Osteoblast (primary cell): ENCODE measurements at regions not wholly inside any gene's neighbourhood (a gene's known extent, or its start where the extent isn't known, plus 50 kb on each side); places are given as distances from the start of the nearest gene placed in this dataset.

Source experiments
- DNase-seq: peaks from one replicate; pipeline ENCODE4 v3.0.0; 2011; ENCODE audit warnings: low spot score, mixed read lengths; ENCODE audit not compliant: insufficient read length; ENCODE audit errors: missing footprints
- H2AFZ ChIP-seq: 2 replicates; pipeline ENCODE4 v1.6.0; 2011; ENCODE audit warnings: mild to moderate bottlenecking, low read length
- H3K27ac ChIP-seq: 2 replicates; pipeline ENCODE4 v1.5.1; 2011; ENCODE audit warnings: mild to moderate bottlenecking, low read depth, low read length, moderate library complexity
- H3K27me3 ChIP-seq: 2 replicates; pipeline ENCODE4 v1.6.0; 2012; ENCODE audit warnings: mild to moderate bottlenecking, control low read depth, inconsistent platforms, low read length, moderate library complexity; ENCODE audit not compliant: insufficient read depth
- H3K36me3 ChIP-seq: 2 replicates; pipeline ENCODE4 v1.5.1; 2011; ENCODE audit warnings: mild to moderate bottlenecking, low read length, control low read depth, moderate library complexity; ENCODE audit not compliant: insufficient read depth
- H3K4me1 ChIP-seq: 2 replicates; pipeline ENCODE4 v1.5.1; 2011; ENCODE audit warnings: mild to moderate bottlenecking, low read length, control low read depth, moderate library complexity; ENCODE audit not compliant: insufficient read depth
- H3K4me2 ChIP-seq: 2 replicates; pipeline ENCODE4 v1.6.0; 2011; ENCODE audit warnings: mild to moderate bottlenecking, low read length; ENCODE audit not compliant: insufficient read depth
- H3K4me3 ChIP-seq: fragments of 200-600 bp; sonication (generic); 3 replicates; pipeline ENCODE4 v1.5.1; 2012; ENCODE audit warnings: mild to moderate bottlenecking, low read length, inconsistent platforms; ENCODE audit not compliant: insufficient read depth
- H3K79me2 ChIP-seq: 2 replicates; pipeline ENCODE4 v1.6.0; 2012; ENCODE audit warnings: mild to moderate bottlenecking, low read length, control low read depth, inconsistent platforms; ENCODE audit not compliant: insufficient read depth
- H3K9me3 ChIP-seq: 2 replicates; pipeline ENCODE4 v1.5.1; 2011; ENCODE audit warnings: low read depth, low read length, control low read depth
- H4K20me1 ChIP-seq: 2 replicates; pipeline ENCODE4 v1.6.0; 2012; ENCODE audit warnings: mild to moderate bottlenecking, low read length, control low read depth; ENCODE audit not compliant: insufficient read depth
- TF ChIP-seq, protein P1 (sequence below): IDR thresholded peaks from 2 replicates; pipeline ENCODE4 v1.5.1; 2011; ENCODE audit warnings: mild to moderate bottlenecking, low read depth, low read length, moderate library complexity; ENCODE audit errors: extremely low read depth

DNA sequence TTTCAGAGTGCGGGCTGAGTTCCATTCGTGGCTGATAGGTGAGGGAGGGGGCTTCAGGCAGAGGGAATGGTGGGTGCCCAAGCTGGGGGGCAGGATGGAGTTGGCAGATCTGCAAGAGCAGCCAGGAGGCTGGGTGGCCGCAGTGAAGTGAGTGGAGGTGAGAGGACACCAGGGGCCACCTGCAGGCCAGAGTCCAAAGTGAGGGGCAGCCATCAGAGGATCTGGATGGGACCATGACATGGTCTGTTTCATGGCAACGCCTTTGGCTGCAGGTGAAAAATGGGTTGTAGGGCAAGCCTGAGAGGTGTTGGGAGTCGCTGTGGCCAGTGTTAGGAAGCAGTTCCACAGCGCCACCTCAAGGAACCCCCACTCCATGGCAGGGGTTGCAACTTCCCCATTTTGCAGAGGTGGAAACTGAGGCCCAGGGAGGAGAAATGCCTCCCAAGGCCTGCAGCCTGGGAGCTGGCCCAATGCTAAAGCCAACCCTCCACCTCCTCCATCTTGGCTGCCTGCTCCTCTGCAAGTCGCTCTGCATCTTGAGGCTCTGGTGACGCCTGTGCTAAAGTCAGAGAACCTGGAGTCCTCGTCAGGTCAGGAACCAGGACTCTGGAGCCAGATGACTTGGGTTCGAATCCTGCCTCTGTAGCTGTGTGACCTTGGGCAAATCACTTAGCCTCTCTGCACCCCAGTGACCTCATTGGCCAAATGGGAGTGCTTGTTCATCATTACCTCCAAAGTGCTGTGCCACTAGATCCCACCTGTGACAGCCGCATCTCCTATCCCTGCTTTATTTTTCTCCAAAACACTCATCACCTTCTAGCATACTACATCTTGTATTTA is 153.8 kb downstream of the CEBPB start:
- Histone ChIP-seq H4K20me1 (no peaks in the 10 kb centered on the region), H2AFZ (no peak overlapping the region), H3K27ac (no peak overlapping the region), H3K9me3 (no peaks in the 10 kb centered on the region), H3K4me2 (no peak overlapping the region), H3K27me3 (no peaks in the 10 kb centered on the region), H3K4me3 (no peak overlapping the region), H3K4me1 (peaks cover 19% of the 10 kb centered on the region), H3K79me2 (no peaks in the 10 kb centered on the region), H3K36me3 (no peaks in the 10 kb centered on the region)
- TF ChIP-seq, protein P1, sequence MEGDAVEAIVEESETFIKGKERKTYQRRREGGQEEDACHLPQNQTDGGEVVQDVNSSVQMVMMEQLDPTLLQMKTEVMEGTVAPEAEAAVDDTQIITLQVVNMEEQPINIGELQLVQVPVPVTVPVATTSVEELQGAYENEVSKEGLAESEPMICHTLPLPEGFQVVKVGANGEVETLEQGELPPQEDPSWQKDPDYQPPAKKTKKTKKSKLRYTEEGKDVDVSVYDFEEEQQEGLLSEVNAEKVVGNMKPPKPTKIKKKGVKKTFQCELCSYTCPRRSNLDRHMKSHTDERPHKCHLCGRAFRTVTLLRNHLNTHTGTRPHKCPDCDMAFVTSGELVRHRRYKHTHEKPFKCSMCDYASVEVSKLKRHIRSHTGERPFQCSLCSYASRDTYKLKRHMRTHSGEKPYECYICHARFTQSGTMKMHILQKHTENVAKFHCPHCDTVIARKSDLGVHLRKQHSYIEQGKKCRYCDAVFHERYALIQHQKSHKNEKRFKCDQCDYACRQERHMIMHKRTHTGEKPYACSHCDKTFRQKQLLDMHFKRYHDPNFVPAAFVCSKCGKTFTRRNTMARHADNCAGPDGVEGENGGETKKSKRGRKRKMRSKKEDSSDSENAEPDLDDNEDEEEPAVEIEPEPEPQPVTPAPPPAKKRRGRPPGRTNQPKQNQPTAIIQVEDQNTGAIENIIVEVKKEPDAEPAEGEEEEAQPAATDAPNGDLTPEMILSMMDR: peak; percentile 31
- no peak for DNase-seq

DNA sequence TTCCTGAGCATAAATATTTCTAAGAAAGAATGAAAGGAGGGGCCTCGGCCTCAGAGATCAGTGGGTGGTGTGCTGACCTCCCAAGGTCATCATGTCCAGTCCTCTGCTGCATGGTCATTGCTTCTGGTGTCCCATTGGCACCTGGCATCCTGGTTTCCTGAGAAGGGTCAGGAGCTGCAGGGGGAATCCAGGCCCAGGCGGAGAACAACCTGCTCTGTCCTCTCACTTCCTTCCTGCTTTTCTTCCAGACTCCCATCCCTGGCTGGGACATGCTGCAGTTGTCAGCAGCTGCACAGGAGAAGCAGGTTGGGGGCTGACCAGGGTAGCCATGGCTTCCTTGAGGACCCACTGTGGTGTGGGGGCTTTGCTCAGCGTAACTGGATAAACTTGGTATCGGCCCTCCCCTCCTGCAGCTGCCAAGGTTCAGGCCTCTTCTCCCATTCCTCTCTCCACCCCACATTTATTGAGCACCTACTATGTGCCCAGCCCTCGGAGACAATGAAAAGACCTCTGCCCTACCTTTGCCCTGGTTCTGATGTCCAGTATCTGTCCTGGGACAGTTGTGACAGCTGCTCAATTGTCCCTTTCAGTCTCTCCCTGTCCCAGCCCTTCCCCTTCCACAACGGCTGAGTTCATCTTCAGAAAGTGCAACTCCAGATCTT is 155.2 kb downstream of the CEBPB start:
- no peaks in the 10 kb centered on the region for H3K36me3 ChIP-seq
- no peaks in the 10 kb centered on the region for H3K9me3 ChIP-seq
- H3K27me3 ChIP-seq: no peaks in the 10 kb centered on the region
- H3K4me2 ChIP-seq: peak overlapping the region; percentile 77
- H2AFZ ChIP-seq: peak overlapping the region; percentile 90
- no peak for DNase-seq
- H3K27ac ChIP-seq: peak overlapping the region; percentile 77
- H3K79me2 ChIP-seq: no peaks in the 10 kb centered on the region
- H3K4me3 ChIP-seq: no peak overlapping the region
- no peaks in the 10 kb centered on the region for H4K20me1 ChIP-seq
- H3K4me1 ChIP-seq: peaks cover 15% of the 10 kb centered on the region
- TF ChIP-seq, protein P1: no peak

DNA sequence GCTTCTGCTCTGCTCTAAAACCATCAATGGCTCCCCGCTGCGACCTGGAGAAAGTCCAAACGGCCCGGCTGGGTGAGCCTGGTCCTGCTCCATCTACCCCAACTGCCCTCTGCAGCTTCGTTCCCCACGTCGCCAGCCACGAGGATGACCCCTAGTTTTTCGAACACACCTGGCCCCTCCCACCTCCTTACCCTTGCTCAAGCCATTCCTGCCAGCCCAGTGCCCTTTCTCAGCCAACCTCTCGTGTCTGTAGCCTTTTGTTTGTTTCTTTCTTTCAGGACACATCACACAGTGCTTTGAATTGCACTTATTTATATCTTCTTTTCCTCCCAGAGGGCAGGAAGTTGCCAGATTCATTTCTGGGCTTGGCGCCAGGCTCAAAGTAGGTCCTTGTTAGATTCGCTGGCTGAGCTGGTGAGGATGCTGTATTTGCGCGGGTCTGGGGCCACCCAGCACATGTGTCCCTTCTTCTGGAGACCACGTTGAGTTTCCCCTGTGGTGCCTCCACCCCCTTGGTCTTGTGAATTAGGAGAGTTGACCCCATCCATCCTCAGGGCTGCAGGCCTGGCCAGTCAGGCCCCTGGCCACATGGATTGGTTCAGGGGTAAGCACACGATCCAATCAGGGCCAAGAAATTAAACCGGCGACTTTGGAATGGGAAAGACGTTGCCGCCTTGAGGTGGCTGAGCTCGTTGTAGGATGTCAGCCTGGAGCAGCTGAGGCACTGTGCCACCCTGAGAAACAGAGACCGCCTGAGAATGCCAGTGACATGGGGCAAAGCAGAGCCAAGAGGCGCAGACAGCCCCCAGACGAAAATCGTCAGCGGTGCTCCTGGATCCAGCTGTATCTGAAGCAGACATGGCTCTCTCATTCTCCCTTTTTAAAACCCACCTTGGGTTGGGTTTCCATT is 156.0 kb downstream of the CEBPB start:
- peaks cover 15% of the 10 kb centered on the region for H3K4me1 ChIP-seq
- H3K27ac ChIP-seq: peak overlapping the region; percentile 77
- TF ChIP-seq, protein P1: no peak
- H4K20me1 ChIP-seq: no peaks in the 10 kb centered on the region
- H3K79me2 ChIP-seq: no peaks in the 10 kb centered on the region
- no peaks in the 10 kb centered on the region for H3K27me3 ChIP-seq
- H3K4me3 ChIP-seq: peak overlapping the region; percentile 49
- no peaks in the 10 kb centered on the region for H3K9me3 ChIP-seq
- peak; percentile 94 for DNase-seq
- H3K36me3 ChIP-seq: no peaks in the 10 kb centered on the region
- peak overlapping the region; percentile 90 for H2AFZ ChIP-seq
- peak overlapping the region; percentile 77 for H3K4me2 ChIP-seq
